CD4-positive, CD25-positive, alpha-beta regulatory T cell (primary cell): ENCODE measurements at regions not wholly inside any gene's neighbourhood (a gene's known extent, or its start where the extent isn't known, plus 50 kb on each side); places are given as distances from the start of the nearest gene placed in this dataset.

ENCODE experiments used
- ATAC-seq, 2 donors: fragments of 150-1000 bp; cut with Tn5 transposase; one replicate each; pipeline ENCODE4 v1.10.0; 2021; ENCODE audit warnings: low read depth in 2 of 2, moderate number of reproducible peaks in 2 of 2, moderate library complexity in 1 of 2
- DNase-seq, 3 donors: peaks; one replicate each; pipeline versions ENCODE4 v3.0.0 to v3.0.0-alpha.2; 2012 to 2022; ENCODE audit warnings: mixed read lengths in 1 of 3
- H3K27ac ChIP-seq: one replicate; pipeline ENCODE4 v1.7.0; 2013; ENCODE audit warnings: mild to moderate bottlenecking, low read length; ENCODE audit not compliant: insufficient read depth, poor library complexity, severe bottlenecking
- H3K27me3 ChIP-seq: one replicate; pipeline ENCODE4 v1.7.0; 2013; ENCODE audit warnings: low read length; ENCODE audit not compliant: control insufficient read depth, insufficient read depth
- H3K36me3 ChIP-seq: one replicate; pipeline ENCODE4 v1.7.0; 2013; ENCODE audit warnings: mild to moderate bottlenecking, low read length, moderate library complexity; ENCODE audit not compliant: control insufficient read depth, insufficient read depth
- H3K4me1 ChIP-seq: 2 replicates; pipeline ENCODE4 v1.7.0; 2013; ENCODE audit warnings: mild to moderate bottlenecking, low read length; ENCODE audit not compliant: insufficient read depth, control insufficient read depth, poor library complexity, severe bottlenecking
- H3K4me3 ChIP-seq: one replicate; pipeline ENCODE4 v1.7.0; 2013; ENCODE audit warnings: low read depth, mild to moderate bottlenecking, low read length, moderate library complexity
- H3K9me3 ChIP-seq, 2 experiments: 1 replicate in 1 of 2; 2 replicates in 1 of 2; pipeline ENCODE4 v1.7.0; 2013; ENCODE audit warnings: low read length in 2 of 2, mild to moderate bottlenecking in 1 of 2, moderate library complexity in 1 of 2; ENCODE audit not compliant: control insufficient read depth in 2 of 2
- H3K27ac Mint-ChIP-seq, 3 donors: one replicate each; pipeline ENCODE4 v1.8.0; 2020 to 2022; ENCODE audit warnings: mild to moderate bottlenecking in 3 of 3, mixed read lengths in 3 of 3, moderate library complexity in 2 of 3
- H3K27me3 Mint-ChIP-seq: one replicate; pipeline ENCODE4 v1.8.0; 2022; ENCODE audit warnings: mild to moderate bottlenecking, mixed read lengths
- H3K36me3 Mint-ChIP-seq: one replicate; pipeline ENCODE4 v1.8.0; 2020; ENCODE audit warnings: mixed read lengths
- H3K4me1 Mint-ChIP-seq, 4 donors: one replicate each; pipeline ENCODE4 v1.8.0; 2020 to 2022; ENCODE audit warnings: mixed read lengths in 4 of 4, mild to moderate bottlenecking in 1 of 4
- H3K4me3 Mint-ChIP-seq, 4 donors: one replicate each; pipeline ENCODE4 v1.8.0; 2020 to 2022; ENCODE audit warnings: mild to moderate bottlenecking in 4 of 4, mixed read lengths in 4 of 4, moderate library complexity in 3 of 4
- H3K9me3 Mint-ChIP-seq, 7 donors: one replicate each; pipeline ENCODE4 v1.8.0; 2020 to 2022; ENCODE audit warnings: mixed read lengths in 7 of 7, mild to moderate bottlenecking in 3 of 7, moderate library complexity in 2 of 7

DNA sequence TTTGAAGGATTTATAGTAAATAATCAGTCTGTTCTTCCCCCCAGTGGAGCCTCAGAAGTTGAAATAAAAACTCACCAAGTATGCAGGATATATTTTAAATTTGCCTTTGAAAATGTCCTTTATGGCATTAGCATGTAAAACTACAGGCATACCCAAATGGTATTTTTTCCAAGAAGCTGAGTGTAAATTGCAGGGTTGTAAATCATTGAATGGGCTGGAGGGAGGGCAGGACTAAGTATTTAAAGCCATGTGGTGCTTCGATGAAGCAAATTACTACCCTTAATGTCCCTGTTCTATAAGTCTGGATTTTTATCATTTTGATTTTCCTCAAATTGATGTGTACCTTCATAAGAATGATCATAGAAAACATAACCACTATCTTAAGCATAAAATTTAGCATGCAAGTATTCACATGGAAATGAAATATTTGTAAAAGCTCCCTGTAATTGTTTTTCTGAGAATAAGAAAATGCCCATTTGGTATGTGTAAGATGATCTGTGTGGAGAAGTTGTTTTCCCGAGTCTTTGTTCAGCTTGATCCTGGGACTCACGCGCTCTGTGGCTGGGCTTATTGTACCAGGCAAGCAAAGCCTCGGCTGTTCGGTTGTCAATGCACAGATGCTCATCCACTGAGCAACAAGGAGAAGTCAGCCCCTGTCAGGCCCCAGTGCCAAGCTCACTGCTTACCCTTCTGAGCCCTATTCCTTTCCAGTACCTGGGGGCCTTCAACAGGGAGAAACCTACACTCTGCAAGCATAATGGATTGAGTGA, 66.7 kb downstream of the CD164 start:
- no peak overlapping the region for H3K4me3 Mint-ChIP-seq
- peaks cover 32% of the 10 kb centered on the region for H3K27me3 Mint-ChIP-seq
- peak overlapping the region in 1 of 3 donors; percentile 61 for H3K27ac Mint-ChIP-seq
- Histone ChIP-seq H3K9me3 (no peaks in the 10 kb centered on the region), H3K27me3 (peaks cover 9% of the 10 kb centered on the region), H3K4me3 (no peak overlapping the region), H3K36me3 (no peaks in the 10 kb centered on the region), H3K27ac (no peak overlapping the region), H3K4me1 (no peaks in the 10 kb centered on the region)
- no peaks in the 10 kb centered on the region for H3K36me3 Mint-ChIP-seq
- H3K9me3 Mint-ChIP-seq: peaks cover 0 to 2% (median 0%) of the 10 kb centered on the region in 7 donors
- DNase-seq (no peak), ATAC-seq (no peak)
- no peaks in the 10 kb centered on the region for H3K4me1 Mint-ChIP-seq

DNA sequence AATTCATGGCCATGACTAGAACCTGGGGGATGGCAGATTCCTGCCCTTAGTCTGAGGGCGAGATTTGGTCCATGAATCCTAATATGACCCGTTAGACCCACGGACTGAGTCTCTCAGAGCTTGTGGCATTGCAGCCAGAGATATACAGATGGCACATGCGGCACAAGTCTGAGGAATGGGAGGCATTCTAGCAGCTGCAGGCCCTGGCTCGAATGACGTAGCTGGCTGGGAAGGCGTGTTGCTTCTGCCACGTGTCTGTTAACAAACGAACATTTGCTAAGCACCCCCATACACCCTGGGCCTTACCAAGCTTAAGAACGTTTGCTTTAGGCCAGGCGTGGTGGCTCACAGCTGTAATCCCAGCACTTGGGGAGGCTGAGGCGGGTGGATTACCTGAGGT, 68.0 kb downstream of the CD164 start:
- peaks cover 0 to 2% (median 0%) of the 10 kb centered on the region in 7 donors for H3K9me3 Mint-ChIP-seq
- no peak for ATAC-seq
- no peaks in the 10 kb centered on the region for H3K4me1 Mint-ChIP-seq
- peaks cover 9% of the 10 kb centered on the region for H3K27me3 ChIP-seq
- H3K27me3 Mint-ChIP-seq: peaks cover 32% of the 10 kb centered on the region
- no peak overlapping the region for H3K4me3 Mint-ChIP-seq
- H3K4me3 ChIP-seq: no peak overlapping the region
- no peaks in the 10 kb centered on the region for H3K9me3 ChIP-seq
- no peak overlapping the region for H3K27ac Mint-ChIP-seq
- no peaks in the 10 kb centered on the region for H3K4me1 ChIP-seq
- no peaks in the 10 kb centered on the region for H3K36me3 ChIP-seq
- no peak overlapping the region for H3K27ac ChIP-seq
- no peak for DNase-seq
- H3K36me3 Mint-ChIP-seq: no peaks in the 10 kb centered on the region

DNA sequence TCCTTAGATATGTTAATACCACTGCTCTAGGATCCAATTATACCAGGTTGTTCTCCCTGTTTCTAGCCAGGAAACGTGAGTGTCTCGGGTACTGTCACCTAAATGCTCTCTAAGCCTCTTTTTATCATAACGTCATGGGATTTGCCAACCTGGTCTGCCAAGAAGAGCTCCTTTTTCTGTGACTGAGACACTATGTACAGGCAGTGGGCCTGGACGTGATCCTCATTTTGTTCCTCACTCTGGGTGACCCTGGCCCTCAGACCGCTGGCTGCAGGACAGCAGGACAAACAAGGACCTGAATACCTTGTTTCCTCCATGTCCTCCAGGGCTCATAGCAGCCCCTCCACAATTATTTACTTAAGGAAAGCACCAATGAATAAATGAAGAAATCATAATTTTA, 69.1 kb downstream of the CD164 start:
- H3K4me1 ChIP-seq: no peaks in the 10 kb centered on the region
- H3K36me3 ChIP-seq: no peaks in the 10 kb centered on the region
- no peak overlapping the region for H3K4me3 ChIP-seq
- H3K4me1 Mint-ChIP-seq: no peaks in the 10 kb centered on the region
- H3K4me3 Mint-ChIP-seq: no peak overlapping the region
- peaks cover 0 to 2% (median 0%) of the 10 kb centered on the region in 7 donors for H3K9me3 Mint-ChIP-seq
- DNase-seq (no peak), ATAC-seq (no peak)
- H3K27me3 Mint-ChIP-seq: peaks cover 21% of the 10 kb centered on the region
- H3K9me3 ChIP-seq: no peaks in the 10 kb centered on the region
- no peak overlapping the region for H3K27ac ChIP-seq
- peaks cover 7% of the 10 kb centered on the region for H3K27me3 ChIP-seq
- H3K36me3 Mint-ChIP-seq: no peaks in the 10 kb centered on the region
- no peak overlapping the region for H3K27ac Mint-ChIP-seq

DNA sequence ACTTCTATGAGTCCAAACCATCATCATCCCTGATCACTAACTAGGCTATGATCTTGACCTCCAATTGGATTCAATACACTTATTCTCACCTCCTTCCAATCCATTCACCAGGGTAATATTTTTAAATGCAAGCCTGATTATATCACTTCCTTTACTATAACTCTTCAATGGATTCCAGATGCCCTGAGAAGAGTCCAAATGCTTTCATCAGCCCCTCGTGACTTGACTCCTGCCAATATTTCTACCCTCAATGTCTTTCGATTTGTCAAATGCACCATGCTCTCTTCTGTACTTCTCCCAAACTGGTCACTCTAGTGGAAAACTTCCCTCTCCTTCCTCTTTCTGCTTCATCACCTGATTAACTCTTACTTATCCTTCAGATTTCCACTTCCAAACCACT, 70.8 kb downstream of the CD164 start:
- Histone ChIP-seq H3K4me1 (no peaks in the 10 kb centered on the region), H3K36me3 (no peaks in the 10 kb centered on the region), H3K27ac (no peak overlapping the region), H3K4me3 (no peak overlapping the region), H3K27me3 (peaks cover 7% of the 10 kb centered on the region), H3K9me3 (no peaks in the 10 kb centered on the region)
- Mint-ChIP-seq H3K27ac (no peak overlapping the region), H3K4me1 (no peaks in the 10 kb centered on the region), H3K4me3 (no peak overlapping the region), H3K36me3 (no peaks in the 10 kb centered on the region), H3K9me3 (peaks cover 0 to 2% (median 0%) of the 10 kb centered on the region in 7 donors), H3K27me3 (peaks cover 12% of the 10 kb centered on the region)
- DNase-seq: no peak
- ATAC-seq: no peak

DNA sequence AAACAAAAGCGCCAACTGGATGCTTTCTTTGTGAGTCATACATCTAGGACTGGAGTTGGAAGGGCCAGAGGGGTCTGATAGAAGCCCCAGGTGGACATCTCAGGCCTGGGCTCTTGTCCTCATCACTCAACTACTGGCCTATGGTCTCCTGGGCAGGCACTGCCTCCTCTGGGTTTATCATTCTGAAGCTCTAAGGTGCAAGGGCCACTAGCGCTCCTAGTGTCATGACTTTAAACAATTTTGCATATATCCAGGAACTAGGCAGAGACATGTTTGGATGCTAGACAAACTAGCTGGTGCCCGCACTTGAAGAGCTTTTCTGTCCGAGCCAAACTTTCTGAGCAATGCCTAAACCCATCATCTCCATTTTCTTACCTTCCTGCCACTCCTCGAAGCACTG, 72.3 kb downstream of the CD164 start:
- H3K27me3 Mint-ChIP-seq: peaks cover 17% of the 10 kb centered on the region
- H3K4me1 Mint-ChIP-seq: no peaks in the 10 kb centered on the region
- peaks cover 0 to 2% (median 0%) of the 10 kb centered on the region in 7 donors for H3K9me3 Mint-ChIP-seq
- no peak overlapping the region for H3K4me3 Mint-ChIP-seq
- H3K27me3 ChIP-seq: peaks cover 7% of the 10 kb centered on the region
- no peaks in the 10 kb centered on the region for H3K36me3 ChIP-seq
- DNase-seq: no peak
- H3K36me3 Mint-ChIP-seq: no peaks in the 10 kb centered on the region
- no peaks in the 10 kb centered on the region for H3K9me3 ChIP-seq
- no peak for ATAC-seq
- H3K4me1 ChIP-seq: no peaks in the 10 kb centered on the region
- H3K27ac Mint-ChIP-seq: no peak overlapping the region
- no peak overlapping the region for H3K4me3 ChIP-seq
- no peak overlapping the region for H3K27ac ChIP-seq

DNA sequence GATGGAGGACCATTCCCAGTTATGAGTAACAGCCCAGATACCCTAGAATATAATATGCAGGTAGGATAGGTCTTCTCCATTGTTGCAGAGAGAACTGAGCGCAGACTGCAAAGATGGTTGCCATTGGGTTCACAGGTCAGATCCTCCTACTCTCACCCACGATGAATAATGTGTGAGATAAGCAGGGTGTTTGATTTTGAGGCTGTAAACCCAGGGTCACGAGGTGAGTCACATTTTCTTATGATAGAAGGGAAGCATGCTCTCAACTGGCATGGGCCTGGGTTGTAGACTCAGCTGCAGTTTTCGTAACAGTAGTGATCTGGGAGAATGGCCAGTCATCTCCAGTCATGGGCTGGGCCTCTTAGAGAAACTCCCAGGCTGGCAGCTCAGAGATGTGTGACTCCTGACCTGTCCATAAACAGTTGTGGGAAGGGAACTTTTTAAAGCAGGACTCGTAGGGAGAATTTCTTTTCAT, 74.2 kb downstream of the CD164 start:
- Histone ChIP-seq H3K9me3 (no peaks in the 10 kb centered on the region), H3K36me3 (no peaks in the 10 kb centered on the region), H3K27ac (no peak overlapping the region), H3K27me3 (peaks cover 1% of the 10 kb centered on the region), H3K4me3 (no peak overlapping the region), H3K4me1 (no peaks in the 10 kb centered on the region)
- H3K27me3 Mint-ChIP-seq: peaks cover 24% of the 10 kb centered on the region
- peaks cover 0 to 1% (median 0%) of the 10 kb centered on the region in 7 donors for H3K9me3 Mint-ChIP-seq
- H3K36me3 Mint-ChIP-seq: no peaks in the 10 kb centered on the region
- no peak overlapping the region for H3K4me3 Mint-ChIP-seq
- no peaks in the 10 kb centered on the region for H3K4me1 Mint-ChIP-seq
- no peak for DNase-seq
- ATAC-seq: no peak
- no peak overlapping the region for H3K27ac Mint-ChIP-seq

DNA sequence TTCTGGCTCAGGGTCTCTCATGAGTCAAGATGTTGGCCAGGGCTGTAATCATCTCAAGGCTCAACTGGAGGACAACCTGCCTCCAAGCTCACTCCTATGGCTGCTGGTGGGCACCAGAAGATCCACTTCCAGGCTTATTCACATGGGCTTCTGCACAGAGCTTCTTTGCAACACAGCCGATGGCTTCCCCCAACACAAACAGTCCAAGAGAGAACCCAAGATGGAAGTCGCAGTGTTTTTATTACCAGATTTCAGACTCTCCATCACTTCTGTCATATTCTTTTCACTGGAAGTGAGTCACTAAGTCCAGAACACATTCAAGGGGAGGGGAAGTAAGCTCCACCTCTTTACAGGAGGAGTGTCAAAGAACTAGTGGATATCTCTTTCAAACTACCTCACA, 75.5 kb downstream of the CD164 start:
- Mint-ChIP-seq H3K27me3 (peaks cover 24% of the 10 kb centered on the region), H3K4me3 (no peak overlapping the region), H3K9me3 (peaks cover 0 to 1% (median 0%) of the 10 kb centered on the region in 7 donors), H3K27ac (no peak overlapping the region), H3K36me3 (no peaks in the 10 kb centered on the region), H3K4me1 (no peaks in the 10 kb centered on the region)
- H3K4me3 ChIP-seq: no peak overlapping the region
- no peak overlapping the region for H3K27ac ChIP-seq
- ATAC-seq: no peak
- no peaks in the 10 kb centered on the region for H3K9me3 ChIP-seq
- H3K4me1 ChIP-seq: no peaks in the 10 kb centered on the region
- H3K36me3 ChIP-seq: no peaks in the 10 kb centered on the region
- DNase-seq: no peak
- peaks cover 3% of the 10 kb centered on the region for H3K27me3 ChIP-seq

DNA sequence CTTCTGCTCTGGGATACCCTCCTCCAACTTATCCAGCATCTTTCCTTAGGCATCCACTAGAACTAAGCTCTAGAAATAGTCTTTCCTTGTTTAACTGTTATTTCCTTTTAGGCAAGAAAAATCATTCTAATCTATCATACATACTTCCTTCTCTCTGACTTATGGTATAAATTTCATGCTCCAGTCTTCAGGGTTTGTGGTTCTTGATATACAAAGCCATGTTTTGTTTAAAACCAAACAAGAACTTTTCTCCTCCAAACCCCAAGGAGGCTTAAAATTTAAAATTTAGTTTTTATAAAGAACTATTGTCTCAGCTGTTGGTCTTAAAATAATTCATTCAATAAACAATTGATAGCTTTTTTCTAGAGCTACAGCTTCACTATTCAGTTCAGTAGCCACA, 77.2 kb downstream of the CD164 start:
- DNase-seq: no peak
- Mint-ChIP-seq H3K9me3 (peaks cover 0 to 1% (median 0%) of the 10 kb centered on the region in 7 donors), H3K4me1 (no peaks in the 10 kb centered on the region), H3K36me3 (no peaks in the 10 kb centered on the region), H3K4me3 (no peak overlapping the region), H3K27ac (no peak overlapping the region), H3K27me3 (peaks cover 25% of the 10 kb centered on the region)
- Histone ChIP-seq H3K9me3 (no peaks in the 10 kb centered on the region), H3K27me3 (peaks cover 8% of the 10 kb centered on the region), H3K36me3 (no peaks in the 10 kb centered on the region), H3K4me3 (no peak overlapping the region), H3K4me1 (no peaks in the 10 kb centered on the region), H3K27ac (no peak overlapping the region)
- no peak for ATAC-seq
